Trophoblast cell (in vitro differentiated cells and primary cell): ENCODE measurements at regions not wholly inside any gene's neighbourhood (a gene's known extent, or its start where the extent isn't known, plus 50 kb on each side); places are given as distances from the start of the nearest gene placed in this dataset.

Source experiments
- DNase-seq, 2 donors: peaks; one replicate each; pipeline ENCODE4 v3.0.0-alpha.2; 2016
- H2AFZ ChIP-seq: 2 replicates; pipeline ENCODE4 v1.6.1; 2013; ENCODE audit warnings: low read length, moderate library complexity, mild to moderate bottlenecking; ENCODE audit not compliant: insufficient read depth, poor library complexity
- H2AK5ac ChIP-seq: 2 replicates; pipeline ENCODE4 v1.6.1; 2013; ENCODE audit warnings: mild to moderate bottlenecking, low read length
- H2BK120ac ChIP-seq: 2 replicates; pipeline ENCODE4 v1.6.1; 2013; ENCODE audit warnings: low read length, mild to moderate bottlenecking, moderate library complexity; ENCODE audit not compliant: insufficient read depth, poor library complexity
- H2BK12ac ChIP-seq: 2 replicates; pipeline ENCODE4 v1.6.1; 2013; ENCODE audit warnings: mild to moderate bottlenecking, low read length, moderate library complexity
- H2BK5ac ChIP-seq: 2 replicates; pipeline ENCODE4 v1.6.1; 2013; ENCODE audit warnings: low read length, low read depth, moderate library complexity, mild to moderate bottlenecking; ENCODE audit not compliant: poor library complexity
- H3K14ac ChIP-seq: 2 replicates; pipeline ENCODE4 v1.6.1; 2013; ENCODE audit warnings: mild to moderate bottlenecking, low read length
- H3K18ac ChIP-seq: 2 replicates; pipeline ENCODE4 v1.6.1; 2013; ENCODE audit warnings: mild to moderate bottlenecking, low read length
- H3K23ac ChIP-seq: 2 replicates; pipeline ENCODE4 v1.6.1; 2013; ENCODE audit warnings: low read length
- H3K27ac ChIP-seq: 2 replicates; pipeline ENCODE4 v1.5.1; 2013; ENCODE audit warnings: low read depth, mild to moderate bottlenecking, inconsistent platforms, low read length, moderate library complexity
- H3K27me3 ChIP-seq: 2 replicates; pipeline ENCODE4 v1.6.1; 2013; ENCODE audit warnings: inconsistent platforms, mild to moderate bottlenecking, low read length, moderate library complexity; ENCODE audit not compliant: insufficient read depth
- H3K36me3 ChIP-seq, 2 experiments: 1 replicate in 1 of 2; 2 replicates in 1 of 2; pipeline ENCODE4 v1.6.1; 2013; ENCODE audit warnings: low read length in 2 of 2, mild to moderate bottlenecking in 2 of 2, moderate library complexity in 1 of 2; ENCODE audit not compliant: insufficient read depth in 2 of 2, control insufficient read depth in 1 of 2
- H3K4ac ChIP-seq: 2 replicates; pipeline ENCODE4 v1.6.1; 2013; ENCODE audit warnings: low read depth, mild to moderate bottlenecking, low read length, moderate library complexity
- H3K4me1 ChIP-seq, 2 experiments: 1 replicate in 1 of 2; 2 replicates in 1 of 2; pipeline ENCODE4 v1.6.1; 2013; ENCODE audit warnings: low read length in 2 of 2, mild to moderate bottlenecking in 2 of 2, moderate library complexity in 1 of 2; ENCODE audit not compliant: insufficient read depth in 2 of 2, control insufficient read depth in 1 of 2
- H3K4me2 ChIP-seq: 2 replicates; pipeline ENCODE4 v1.6.1; 2013; ENCODE audit warnings: inconsistent platforms, mild to moderate bottlenecking, low read length, moderate library complexity
- H3K4me3 ChIP-seq: 2 replicates; pipeline ENCODE4 v1.5.1; 2013; ENCODE audit warnings: mild to moderate bottlenecking, low read depth, low read length, inconsistent platforms
- H3K79me1 ChIP-seq: one replicate; pipeline ENCODE4 v1.6.1; 2013; ENCODE audit warnings: low read length
- H3K79me2 ChIP-seq: 2 replicates; pipeline ENCODE4 v1.6.1; 2013; ENCODE audit warnings: low read length, mild to moderate bottlenecking; ENCODE audit not compliant: control insufficient read depth, insufficient read depth, poor library complexity
- H3K9ac ChIP-seq: 2 replicates; pipeline ENCODE4 v1.6.1; 2013; ENCODE audit warnings: mild to moderate bottlenecking, low read length
- H3K9me3 ChIP-seq: 2 replicates; pipeline ENCODE4 v1.6.1; 2013; ENCODE audit warnings: low read depth, mild to moderate bottlenecking, control low read depth, inconsistent platforms, low read length; ENCODE audit not compliant: insufficient read depth
- H4K12ac ChIP-seq: 2 replicates; pipeline ENCODE4 v1.6.1; 2013; ENCODE audit warnings: low read depth, mild to moderate bottlenecking, low read length, moderate library complexity
- H4K8ac ChIP-seq: 2 replicates; pipeline ENCODE4 v1.6.1; 2013; ENCODE audit warnings: low read depth, mild to moderate bottlenecking, low read length, moderate library complexity
- H4K91ac ChIP-seq: one replicate; pipeline ENCODE4 v1.6.1; 2013; ENCODE audit warnings: low read depth, mild to moderate bottlenecking, low read length, moderate library complexity
- WGBS: extraction: QIAGEN DNeasy Blood & Tissue Kit; methylation state at CpG from one replicate; pipeline ENCODE4 v1.1.7; 2013; ENCODE audit warnings: missing lambda C conversion rate; ENCODE audit not compliant: insufficient read length, insufficient coverage; ENCODE audit errors: extremely low coverage; 5-methylcytosine and 5-hydroxymethylcytosine counted together

DNA sequence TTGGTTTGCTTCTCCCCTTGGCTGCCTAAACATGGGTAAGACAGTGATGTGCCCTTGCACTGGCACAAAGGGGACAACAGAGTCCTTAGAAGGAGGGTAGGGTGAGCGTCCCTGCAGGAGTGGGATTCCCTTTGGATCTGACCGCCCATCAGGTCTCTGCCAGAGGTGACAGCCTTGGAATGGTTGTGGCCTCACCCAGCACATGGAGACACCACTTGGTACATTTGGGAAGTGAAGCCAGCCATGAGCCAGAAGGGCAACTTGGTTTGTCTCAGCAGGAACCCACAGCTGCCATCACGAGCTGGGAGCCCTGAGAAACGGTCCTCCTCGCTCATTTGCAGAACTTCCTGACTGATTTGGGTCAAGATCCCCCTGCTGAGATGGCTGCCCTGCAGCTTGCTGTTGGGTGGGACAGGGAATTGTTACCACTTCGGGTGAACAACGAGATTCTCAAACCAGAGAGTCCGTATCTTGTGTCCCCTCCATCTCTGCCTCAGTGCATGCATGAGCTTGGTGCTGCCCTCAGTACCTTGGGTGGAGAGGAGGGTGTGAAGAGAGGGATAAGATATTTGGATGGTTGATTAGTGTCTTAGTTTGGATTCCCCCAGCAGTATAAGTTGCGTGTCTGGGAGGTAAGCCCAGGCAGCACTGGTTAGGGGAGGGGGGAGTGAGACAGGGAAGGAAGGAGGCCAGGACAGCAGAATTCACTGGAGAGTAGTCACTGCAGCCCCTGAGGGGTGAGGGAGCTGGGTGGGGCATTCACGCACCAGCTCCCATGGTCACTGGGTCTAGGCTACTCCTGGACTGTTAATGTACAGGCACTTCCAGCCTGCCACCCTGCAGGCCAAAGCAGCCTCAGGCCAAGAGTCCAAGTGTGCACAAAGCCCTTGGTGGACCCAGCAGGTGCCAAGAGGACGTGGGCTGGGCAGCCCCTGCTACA lies 168.8 kb upstream of the TOPAZ1 start:
- WGBS, result no CpG with 5 or more reads among the region's 11 CpGs

GRCh38 chr3:44074181-44074580 lies 167.5 kb upstream of the TOPAZ1 start:
- Histone ChIP-seq H3K14ac (no peak overlapping the region), H2AFZ (no peak overlapping the region), H3K9me3 (no peaks in the 10 kb centered on the region), H4K91ac (no peak overlapping the region), H2BK12ac (no peak overlapping the region), H3K4me1 (no peaks in the 10 kb centered on the region), H3K79me1 (no peaks in the 10 kb centered on the region), H3K4me2 (no peak overlapping the region), H3K27me3 (no peaks in the 10 kb centered on the region), H4K8ac (no peak overlapping the region), H2AK5ac (no peak overlapping the region), H3K18ac (no peak overlapping the region), H2BK120ac (no peak overlapping the region), H3K4ac (no peak overlapping the region), H3K9ac (no peak overlapping the region), H3K27ac (no peak overlapping the region), H3K4me3 (no peak overlapping the region), H3K23ac (no peak overlapping the region), H2BK5ac (no peak overlapping the region), H4K12ac (no peak overlapping the region), H3K36me3 (no peaks in the 10 kb centered on the region), H3K79me2 (no peaks in the 10 kb centered on the region)
- no peak for DNase-seq
- no CpG with 5 or more reads among the region's 3 CpGs for WGBS

More for the DNA sequence above, 168.8 kb upstream of the TOPAZ1 start:
- Histone ChIP-seq H2BK5ac (no peak overlapping the region), H3K4ac (no peak overlapping the region), H3K9ac (no peak overlapping the region), H3K4me2 (no peak overlapping the region), H4K91ac (no peak overlapping the region), H2AFZ (no peak overlapping the region), H3K27ac (no peak overlapping the region), H2BK12ac (no peak overlapping the region), H3K14ac (no peak overlapping the region), H4K12ac (no peak overlapping the region), H3K18ac (no peak overlapping the region), H3K4me1 (no peaks in the 10 kb centered on the region), H3K79me1 (no peaks in the 10 kb centered on the region), H4K8ac (no peak overlapping the region), H3K79me2 (no peaks in the 10 kb centered on the region), H3K9me3 (no peaks in the 10 kb centered on the region), H3K4me3 (no peak overlapping the region), H3K27me3 (no peaks in the 10 kb centered on the region), H3K36me3 (no peaks in the 10 kb centered on the region), H2BK120ac (no peak overlapping the region), H2AK5ac (no peak overlapping the region), H3K23ac (no peak overlapping the region)
- no peak for DNase-seq

- Histone ChIP-seq H3K4me1 (no peaks in the 10 kb centered on the region), H3K18ac (no peak overlapping the region), H2AK5ac (no peak overlapping the region), H3K9me3 (no peaks in the 10 kb centered on the region), H3K36me3 (no peaks in the 10 kb centered on the region), H3K79me2 (no peaks in the 10 kb centered on the region), H2BK120ac (no peak overlapping the region), H3K79me1 (no peaks in the 10 kb centered on the region), H2BK5ac (no peak overlapping the region), H3K9ac (no peak overlapping the region), H2AFZ (no peak overlapping the region), H4K12ac (no peak overlapping the region), H3K27ac (no peak overlapping the region), H3K23ac (no peak overlapping the region), H3K4me3 (no peak overlapping the region), H3K14ac (no peak overlapping the region), H3K27me3 (no peaks in the 10 kb centered on the region), H4K91ac (no peak overlapping the region), H3K4me2 (no peak overlapping the region), H2BK12ac (no peak overlapping the region), H3K4ac (no peak overlapping the region), H4K8ac (no peak overlapping the region)
- no peak for DNase-seq
- no CpG with 5 or more reads among the region's 7 CpGs for WGBS
Measured at GRCh38 chr3:44076221-44076829, 165.4 kb upstream of the TOPAZ1 start.

- no peak overlapping the region for H3K9ac ChIP-seq
- no peak overlapping the region for H4K91ac ChIP-seq
- no peak overlapping the region for H2BK12ac ChIP-seq
- H4K12ac ChIP-seq, result no peak overlapping the region
- no peak overlapping the region for H2AK5ac ChIP-seq
- no peak overlapping the region for H3K23ac ChIP-seq
- H3K18ac ChIP-seq, result no peak overlapping the region
- H3K27me3 ChIP-seq, result no peaks in the 10 kb centered on the region
- H3K14ac ChIP-seq, result no peak overlapping the region
- no peak overlapping the region for H2AFZ ChIP-seq
- H3K27ac ChIP-seq, result no peak overlapping the region
- H2BK120ac ChIP-seq, result no peak overlapping the region
- peak in 1 of 2 donors; percentile 5 for DNase-seq
- H3K4me2 ChIP-seq, result no peak overlapping the region
- H4K8ac ChIP-seq, result no peak overlapping the region
- H3K4me1 ChIP-seq, result no peaks in the 10 kb centered on the region
- no peak overlapping the region for H3K4ac ChIP-seq
- no peaks in the 10 kb centered on the region for H3K79me1 ChIP-seq
- H3K36me3 ChIP-seq, result no peaks in the 10 kb centered on the region
- no peaks in the 10 kb centered on the region for H3K9me3 ChIP-seq
- no peaks in the 10 kb centered on the region for H3K79me2 ChIP-seq
- no CpG with 5 or more reads among the region's 5 CpGs for WGBS
- H3K4me3 ChIP-seq, result no peak overlapping the region
- H2BK5ac ChIP-seq, result no peak overlapping the region
Measured at GRCh38 chr3:44077267-44077666, 164.4 kb upstream of the TOPAZ1 start.
